Ascending aorta (tissue), 2 donors: ENCODE measurements at regions not wholly inside any gene's neighbourhood (a gene's known extent, or its start where the extent isn't known, plus 50 kb on each side); places are given as distances from the start of the nearest gene placed in this dataset.

Experiments
- DNase-seq, 2 donors: peaks; one replicate each; pipeline ENCODE4 v3.0.0-alpha.2; 2019; ENCODE audit warnings: low spot score in 2 of 2
- H3K27ac ChIP-seq, 2 donors: fragments of 200-600 bp; sonication (generic); one replicate each; pipeline ENCODE4 v1.5.1; 2016 to 2017; ENCODE audit warnings: mild to moderate bottlenecking in 1 of 2
- H3K27me3 ChIP-seq: fragments of 200-600 bp; sonication (generic); one replicate; pipeline ENCODE4 v1.5.1; 2017
- H3K36me3 ChIP-seq, 2 donors: fragments of 200-600 bp; sonication (generic); one replicate each; pipeline ENCODE4 v1.5.1; 2016
- H3K4me1 ChIP-seq, 2 donors: fragments of 200-600 bp; sonication (generic); one replicate each; pipeline ENCODE4 v1.5.1; 2016 to 2017; ENCODE audit warnings: mild to moderate bottlenecking in 1 of 2
- H3K4me3 ChIP-seq, 2 donors: fragments of 200-600 bp; sonication (generic); one replicate each; pipeline ENCODE4 v1.5.1; 2016 to 2017; ENCODE audit warnings: mild to moderate bottlenecking in 1 of 2
- H3K9me3 ChIP-seq, 2 donors: fragments of 200-600 bp; sonication (generic); one replicate each; pipeline ENCODE4 v1.5.1; 2016
- CTCF ChIP-seq, 3 experiments: fragments of 200-600 bp in 2 of 3; fragments of 450-650 bp in 1 of 3; sonication (generic) in 2 of 3; IDR thresholded peaks; one replicate each; pipeline ENCODE4 v1.5.1; 2016 to 2019; ENCODE audit warnings: antibody characterized with exemption in 3 of 3, mild to moderate bottlenecking in 1 of 3, moderate library complexity in 1 of 3
- intact Hi-C: fragments of 100-400 bp; cut with DNase I; formaldehyde crosslinking; loops from one replicate; pipeline ENCODE4 v1.15.1; 2023

GRCh38 chr14:97625477-97625876, 828.3 kb downstream of the VRK1 start:
- no peak for DNase-seq
- TF ChIP-seq CTCF (IDR thresholded peaks at IDR 0.05): no peak
- Histone ChIP-seq H3K27ac (no peak overlapping the region), H3K9me3 (no peaks in the 10 kb centered on the region), H3K27me3 (no peaks in the 10 kb centered on the region), H3K4me3 (no peak overlapping the region), H3K4me1 (no peaks in the 10 kb centered on the region), H3K36me3 (no peaks in the 10 kb centered on the region)
- intact Hi-C loops: no loop called here

GRCh38 chr14:97626088-97626487, 828.9 kb downstream of the VRK1 start:
- intact Hi-C loops: no loop called here
- TF ChIP-seq CTCF (IDR thresholded peaks at IDR 0.05): no peak
- no peak for DNase-seq

DNA sequence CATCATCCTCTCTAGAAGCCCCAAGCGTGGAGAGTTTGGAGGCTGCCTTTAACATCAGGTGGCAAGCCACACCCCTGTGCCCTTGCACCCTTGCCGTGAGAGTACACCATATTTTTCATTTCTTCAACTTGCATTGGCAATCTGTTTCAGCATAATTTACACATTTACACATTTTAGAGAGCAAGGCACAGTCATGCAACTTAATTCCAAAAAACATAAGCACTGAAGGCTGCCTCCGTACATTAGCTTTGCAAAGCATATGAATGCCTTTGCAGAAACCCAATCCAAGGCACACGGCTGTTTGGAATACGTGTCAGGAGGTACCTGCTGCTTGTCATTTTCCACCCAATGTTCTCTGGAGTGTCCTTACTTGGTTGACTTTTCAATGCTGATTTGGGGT, 833.1 kb downstream of the VRK1 start:
- no peaks in the 10 kb centered on the region for H3K9me3 ChIP-seq
- no peak overlapping the region for H3K27ac ChIP-seq
- no peaks in the 10 kb centered on the region for H3K36me3 ChIP-seq
- no peaks in the 10 kb centered on the region for H3K4me1 ChIP-seq
- TF ChIP-seq CTCF (IDR thresholded peaks at IDR 0.05): no peak
- H3K4me3 ChIP-seq: no peak overlapping the region
- intact Hi-C loops: no loop called here
- no peaks in the 10 kb centered on the region for H3K27me3 ChIP-seq
- no peak for DNase-seq

More at GRCh38 chr14:97626088-97626487, 828.9 kb downstream of the VRK1 start:
- no peaks in the 10 kb centered on the region for H3K27me3 ChIP-seq
- H3K9me3 ChIP-seq: no peaks in the 10 kb centered on the region
- H3K36me3 ChIP-seq: no peaks in the 10 kb centered on the region
- no peak overlapping the region for H3K27ac ChIP-seq
- H3K4me1 ChIP-seq: no peaks in the 10 kb centered on the region
- H3K4me3 ChIP-seq: no peak overlapping the region

DNA sequence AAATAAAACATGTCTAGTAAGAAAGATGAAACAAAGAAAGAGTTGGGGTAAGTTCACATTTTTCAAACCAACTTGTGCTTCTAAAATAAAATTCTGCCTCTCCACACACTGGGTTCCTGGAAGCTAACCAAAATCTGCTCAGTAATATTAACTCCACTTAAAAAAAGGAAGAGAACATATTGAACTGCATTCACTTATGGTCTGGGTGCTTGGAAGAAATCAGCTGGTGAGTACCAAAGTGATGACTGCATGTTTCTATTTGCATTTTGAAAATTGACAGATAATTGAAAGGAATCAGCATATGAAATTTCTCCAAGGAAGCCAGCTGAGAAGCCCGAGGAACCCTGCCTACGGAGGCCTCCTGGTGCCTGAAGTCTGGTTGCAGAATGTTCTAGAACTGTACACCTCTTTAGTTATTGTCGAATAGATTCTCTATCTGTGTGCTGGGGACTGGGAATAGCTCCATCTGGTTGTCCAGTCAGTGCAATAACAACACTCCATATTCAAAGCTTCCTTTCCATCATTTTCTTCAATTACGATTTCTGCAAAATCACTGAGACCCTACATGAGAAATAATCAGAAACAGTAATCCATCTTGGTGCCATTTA, 836.1 kb downstream of the VRK1 start:
- no peak for TF ChIP-seq CTCF (IDR thresholded peaks at IDR 0.05)
- H3K4me1 ChIP-seq: no peaks in the 10 kb centered on the region
- no peak overlapping the region for H3K4me3 ChIP-seq
- H3K27me3 ChIP-seq: no peaks in the 10 kb centered on the region
- no peak overlapping the region for H3K27ac ChIP-seq
- intact Hi-C loops: no loop called here
- no peaks in the 10 kb centered on the region for H3K9me3 ChIP-seq
- no peaks in the 10 kb centered on the region for H3K36me3 ChIP-seq
- no peak for DNase-seq

- no peak for TF ChIP-seq CTCF (IDR thresholded peaks at IDR 0.05)
- peak overlapping the region; percentile 22 to 49 for H3K4me3 ChIP-seq
- no peaks in the 10 kb centered on the region for H3K36me3 ChIP-seq
- DNase-seq: no peak
- no peaks in the 10 kb centered on the region for H3K4me1 ChIP-seq
- intact Hi-C loops: no loop called here
- no peaks in the 10 kb centered on the region for H3K27me3 ChIP-seq
- H3K27ac ChIP-seq: no peak overlapping the region
- H3K9me3 ChIP-seq: no peaks in the 10 kb centered on the region
Observed at GRCh38 chr14:97634751-97635150, 837.6 kb downstream of the VRK1 start.

DNA sequence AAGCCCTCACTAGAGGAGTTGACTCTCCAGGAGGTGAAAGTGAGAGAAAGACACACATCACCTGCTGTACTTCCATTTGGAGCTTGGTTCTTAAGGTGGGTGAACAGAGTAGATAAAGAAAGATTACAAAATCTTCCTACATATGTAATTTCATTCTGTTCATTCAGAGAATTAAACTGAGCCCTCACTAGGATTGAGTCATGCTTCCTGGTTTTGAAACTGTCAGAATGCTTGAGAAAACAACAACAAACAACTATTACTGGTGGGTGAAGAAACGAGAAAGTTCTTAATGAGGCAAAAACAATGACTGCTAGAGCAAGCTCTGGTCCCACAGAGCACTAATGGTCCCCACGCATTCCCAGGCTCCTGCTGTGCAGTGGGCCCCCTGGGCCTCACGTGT, 841.7 kb downstream of the VRK1 start:
- no peaks in the 10 kb centered on the region for H3K27me3 ChIP-seq
- H3K36me3 ChIP-seq: no peaks in the 10 kb centered on the region
- TF ChIP-seq CTCF (IDR thresholded peaks at IDR 0.05): no peak
- H3K27ac ChIP-seq: no peak overlapping the region
- no peak overlapping the region for H3K4me3 ChIP-seq
- no peak for DNase-seq
- no peaks in the 10 kb centered on the region for H3K4me1 ChIP-seq
- H3K9me3 ChIP-seq: no peaks in the 10 kb centered on the region
- intact Hi-C loops: no loop called here
